ENCODE measurements at regions not wholly inside any gene's neighbourhood (a gene's known extent, or its start where the extent isn't known, plus 50 kb on each side); places are given as distances from the start of the nearest gene placed in this dataset.

DNA sequence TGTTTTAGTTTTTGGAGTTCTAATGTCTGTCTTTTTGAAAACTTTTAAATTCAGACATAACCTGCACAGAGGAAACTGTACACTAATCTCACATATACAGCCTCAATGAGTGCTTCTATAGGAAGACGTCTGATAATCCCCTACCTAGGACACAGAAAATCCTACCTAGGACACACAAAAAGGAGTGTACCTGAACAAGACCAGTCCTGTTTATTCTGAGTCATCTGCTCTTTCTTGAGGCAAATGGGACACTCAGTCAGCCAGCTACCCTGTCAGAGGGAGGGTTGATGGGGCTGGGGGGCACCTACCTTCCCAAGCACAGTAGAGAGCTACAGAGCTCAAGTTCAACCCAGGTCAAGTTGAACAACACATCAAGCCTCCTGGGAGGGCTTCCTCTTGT, 346.6 kb upstream of the NCAM1 start:
- TF ChIP-seq CTCF (IDR thresholded peaks at IDR 0.05; ENCODE audit: low read depth, low read length) (no peak), EZH2phosphoT487 (IDR thresholded peaks at IDR 0.05; ENCODE audit: low read depth) (no peak)

Data from OCI-LY3 (cell line).